SK-N-SH (cell line): ENCODE measurements at regions not wholly inside any gene's neighbourhood (a gene's known extent, or its start where the extent isn't known, plus 50 kb on each side); places are given as distances from the start of the nearest gene placed in this dataset.

Experiments used
- CHD2 ChIP-seq: fragments of 150-350 bp; IDR thresholded peaks from 2 replicates; pipeline ENCODE4 v1.6.1; 2018; ENCODE audit warnings: low read length; ENCODE audit not compliant: partially characterized antibody
- EP300 ChIP-seq, 2 experiments: IDR thresholded peaks; 2 replicates each; pipeline versions ENCODE4 v1.4.0 to v1.6.1; 2012; ENCODE audit warnings: borderline replicate concordance in 1 of 2, low read depth in 1 of 2, low read length in 1 of 2
- EZH2phosphoT487 ChIP-seq: fragments of 200-600 bp; sonication (generic); IDR thresholded peaks from 2 replicates; pipeline ENCODE4 v1.6.1; 2017; ENCODE audit warnings: low read depth, mixed run types, mild to moderate bottlenecking, antibody characterized with exemption, moderate library complexity, borderline replicate concordance
- FOSL2 ChIP-seq: IDR thresholded peaks from 2 replicates; pipeline ENCODE4 v1.4.0; 2012; ENCODE audit warnings: low read depth, mild to moderate bottlenecking, moderate library complexity, borderline replicate concordance
- TEAD4 ChIP-seq: IDR thresholded peaks from 2 replicates; pipeline ENCODE4 v1.4.0; 2012; ENCODE audit warnings: mild to moderate bottlenecking, borderline replicate concordance; ENCODE audit not compliant: insufficient read depth
- TF ChIP-seq, protein P1 (sequence below): fragments of 150-350 bp; IDR thresholded peaks from 2 replicates; pipeline ENCODE4 v1.6.1; 2016; ENCODE audit warnings: mild to moderate bottlenecking, low read depth, low read length
- TF ChIP-seq, protein P2 (sequence below): fragments of 200-600 bp; sonication (generic); IDR thresholded peaks from 2 replicates; pipeline ENCODE4 v1.6.1; 2017; ENCODE audit warnings: antibody characterized with exemption, mild to moderate bottlenecking, moderate library complexity
- TF ChIP-seq, protein P3 (sequence below): IDR thresholded peaks from 2 replicates; pipeline ENCODE4 v1.4.0; 2012; ENCODE audit warnings: low read depth, borderline replicate concordance
- TF ChIP-seq, protein P4 (sequence below): IDR thresholded peaks from 2 replicates; pipeline ENCODE4; 2012

DNA sequence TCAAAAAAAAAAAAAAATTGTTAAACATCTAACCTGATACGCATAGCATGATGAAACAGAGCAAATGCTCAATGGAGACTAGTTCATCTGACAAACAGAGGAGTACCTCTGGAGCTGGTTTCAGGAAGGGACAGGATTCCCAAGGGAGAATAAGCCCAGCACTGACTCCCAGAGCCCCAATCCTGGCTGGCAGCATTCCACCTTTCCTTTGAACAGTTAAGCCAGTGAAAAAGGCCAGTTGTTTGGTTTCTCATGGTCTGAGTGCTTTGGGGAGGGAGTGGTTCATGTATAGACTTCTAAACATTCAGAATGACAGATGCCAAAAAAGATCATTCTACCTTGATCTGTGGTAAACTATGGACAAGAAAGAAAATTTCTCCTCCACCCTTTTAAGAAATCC is 277.9 kb upstream of the RARB start:
- TF ChIP-seq, protein P1, sequence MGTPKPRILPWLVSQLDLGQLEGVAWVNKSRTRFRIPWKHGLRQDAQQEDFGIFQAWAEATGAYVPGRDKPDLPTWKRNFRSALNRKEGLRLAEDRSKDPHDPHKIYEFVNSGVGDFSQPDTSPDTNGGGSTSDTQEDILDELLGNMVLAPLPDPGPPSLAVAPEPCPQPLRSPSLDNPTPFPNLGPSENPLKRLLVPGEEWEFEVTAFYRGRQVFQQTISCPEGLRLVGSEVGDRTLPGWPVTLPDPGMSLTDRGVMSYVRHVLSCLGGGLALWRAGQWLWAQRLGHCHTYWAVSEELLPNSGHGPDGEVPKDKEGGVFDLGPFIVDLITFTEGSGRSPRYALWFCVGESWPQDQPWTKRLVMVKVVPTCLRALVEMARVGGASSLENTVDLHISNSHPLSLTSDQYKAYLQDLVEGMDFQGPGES, result no peak
- TF ChIP-seq FOSL2, result no peak
- TF ChIP-seq CHD2, result no peak
- TF ChIP-seq, protein P2, sequence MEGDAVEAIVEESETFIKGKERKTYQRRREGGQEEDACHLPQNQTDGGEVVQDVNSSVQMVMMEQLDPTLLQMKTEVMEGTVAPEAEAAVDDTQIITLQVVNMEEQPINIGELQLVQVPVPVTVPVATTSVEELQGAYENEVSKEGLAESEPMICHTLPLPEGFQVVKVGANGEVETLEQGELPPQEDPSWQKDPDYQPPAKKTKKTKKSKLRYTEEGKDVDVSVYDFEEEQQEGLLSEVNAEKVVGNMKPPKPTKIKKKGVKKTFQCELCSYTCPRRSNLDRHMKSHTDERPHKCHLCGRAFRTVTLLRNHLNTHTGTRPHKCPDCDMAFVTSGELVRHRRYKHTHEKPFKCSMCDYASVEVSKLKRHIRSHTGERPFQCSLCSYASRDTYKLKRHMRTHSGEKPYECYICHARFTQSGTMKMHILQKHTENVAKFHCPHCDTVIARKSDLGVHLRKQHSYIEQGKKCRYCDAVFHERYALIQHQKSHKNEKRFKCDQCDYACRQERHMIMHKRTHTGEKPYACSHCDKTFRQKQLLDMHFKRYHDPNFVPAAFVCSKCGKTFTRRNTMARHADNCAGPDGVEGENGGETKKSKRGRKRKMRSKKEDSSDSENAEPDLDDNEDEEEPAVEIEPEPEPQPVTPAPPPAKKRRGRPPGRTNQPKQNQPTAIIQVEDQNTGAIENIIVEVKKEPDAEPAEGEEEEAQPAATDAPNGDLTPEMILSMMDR, result no peak
- no peak for TF ChIP-seq TEAD4
- TF ChIP-seq EZH2phosphoT487, result no peak
- TF ChIP-seq, protein P3, sequence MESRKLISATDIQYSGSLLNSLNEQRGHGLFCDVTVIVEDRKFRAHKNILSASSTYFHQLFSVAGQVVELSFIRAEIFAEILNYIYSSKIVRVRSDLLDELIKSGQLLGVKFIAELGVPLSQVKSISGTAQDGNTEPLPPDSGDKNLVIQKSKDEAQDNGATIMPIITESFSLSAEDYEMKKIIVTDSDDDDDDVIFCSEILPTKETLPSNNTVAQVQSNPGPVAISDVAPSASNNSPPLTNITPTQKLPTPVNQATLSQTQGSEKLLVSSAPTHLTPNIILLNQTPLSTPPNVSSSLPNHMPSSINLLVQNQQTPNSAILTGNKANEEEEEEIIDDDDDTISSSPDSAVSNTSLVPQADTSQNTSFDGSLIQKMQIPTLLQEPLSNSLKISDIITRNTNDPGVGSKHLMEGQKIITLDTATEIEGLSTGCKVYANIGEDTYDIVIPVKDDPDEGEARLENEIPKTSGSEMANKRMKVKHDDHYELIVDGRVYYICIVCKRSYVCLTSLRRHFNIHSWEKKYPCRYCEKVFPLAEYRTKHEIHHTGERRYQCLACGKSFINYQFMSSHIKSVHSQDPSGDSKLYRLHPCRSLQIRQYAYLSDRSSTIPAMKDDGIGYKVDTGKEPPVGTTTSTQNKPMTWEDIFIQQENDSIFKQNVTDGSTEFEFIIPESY, result no peak
- TF ChIP-seq EP300 (IDR thresholded peaks at IDR 0.05; ENCODE audit: borderline replicate concordance in 1 of 2, low read depth in 1 of 2, low read length in 1 of 2), result no peak
- TF ChIP-seq, protein P4, sequence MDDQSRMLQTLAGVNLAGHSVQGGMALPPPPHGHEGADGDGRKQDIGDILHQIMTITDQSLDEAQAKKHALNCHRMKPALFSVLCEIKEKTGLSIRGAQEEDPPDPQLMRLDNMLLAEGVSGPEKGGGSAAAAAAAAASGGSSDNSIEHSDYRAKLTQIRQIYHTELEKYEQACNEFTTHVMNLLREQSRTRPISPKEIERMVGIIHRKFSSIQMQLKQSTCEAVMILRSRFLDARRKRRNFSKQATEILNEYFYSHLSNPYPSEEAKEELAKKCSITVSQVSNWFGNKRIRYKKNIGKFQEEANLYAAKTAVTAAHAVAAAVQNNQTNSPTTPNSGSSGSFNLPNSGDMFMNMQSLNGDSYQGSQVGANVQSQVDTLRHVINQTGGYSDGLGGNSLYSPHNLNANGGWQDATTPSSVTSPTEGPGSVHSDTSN, result no peak
